Ovary (tissue), 3 donors: ENCODE measurements at regions not wholly inside any gene's neighbourhood (a gene's known extent, or its start where the extent isn't known, plus 50 kb on each side); places are given as distances from the start of the nearest gene placed in this dataset.

Source experiments
- EP300 ChIP-seq: sonication (generic); formaldehyde crosslinking; IDR thresholded peaks from one replicate; pipeline ENCODE4 v1.6.1; 2017; ENCODE audit warnings: antibody characterized with exemption
- POLR2A ChIP-seq: fragments of 450-650 bp; IDR thresholded peaks from one replicate; pipeline ENCODE4 v1.6.1; 2017; ENCODE audit warnings: antibody characterized with exemption, mild to moderate bottlenecking, moderate library complexity
- TF ChIP-seq, protein P1 (sequence below), 3 donors: fragments of 450-650 bp in 2 of 3; fragments of 200-600 bp in 1 of 3; IDR thresholded peaks; one replicate each; pipeline versions ENCODE4 v1.5.1 to v1.8.0; 2016 to 2022; ENCODE audit warnings: antibody characterized with exemption in 3 of 3, mild to moderate bottlenecking in 1 of 3
- donor health status: DM: no; HTN: no; CAD: no.

DNA sequence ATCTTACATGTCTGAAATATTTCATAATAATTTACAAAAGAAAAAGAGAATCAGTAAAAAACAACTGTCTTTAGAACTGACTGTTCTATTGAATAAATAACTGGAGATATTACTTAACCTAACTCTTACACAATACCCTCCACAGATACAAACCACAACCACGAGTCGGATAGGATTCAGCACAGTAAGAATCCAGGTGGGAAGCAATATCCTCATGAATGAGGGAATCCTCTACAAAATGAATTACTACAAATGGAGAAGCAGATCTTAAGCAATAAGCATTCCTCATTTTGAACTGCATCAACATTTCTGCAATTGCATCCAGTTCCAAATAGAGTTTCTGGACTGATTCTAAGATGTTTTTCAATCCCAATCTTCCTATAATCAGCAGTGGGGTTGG is 227.1 kb downstream of the SH2D1A start:
- TF ChIP-seq, protein P1, sequence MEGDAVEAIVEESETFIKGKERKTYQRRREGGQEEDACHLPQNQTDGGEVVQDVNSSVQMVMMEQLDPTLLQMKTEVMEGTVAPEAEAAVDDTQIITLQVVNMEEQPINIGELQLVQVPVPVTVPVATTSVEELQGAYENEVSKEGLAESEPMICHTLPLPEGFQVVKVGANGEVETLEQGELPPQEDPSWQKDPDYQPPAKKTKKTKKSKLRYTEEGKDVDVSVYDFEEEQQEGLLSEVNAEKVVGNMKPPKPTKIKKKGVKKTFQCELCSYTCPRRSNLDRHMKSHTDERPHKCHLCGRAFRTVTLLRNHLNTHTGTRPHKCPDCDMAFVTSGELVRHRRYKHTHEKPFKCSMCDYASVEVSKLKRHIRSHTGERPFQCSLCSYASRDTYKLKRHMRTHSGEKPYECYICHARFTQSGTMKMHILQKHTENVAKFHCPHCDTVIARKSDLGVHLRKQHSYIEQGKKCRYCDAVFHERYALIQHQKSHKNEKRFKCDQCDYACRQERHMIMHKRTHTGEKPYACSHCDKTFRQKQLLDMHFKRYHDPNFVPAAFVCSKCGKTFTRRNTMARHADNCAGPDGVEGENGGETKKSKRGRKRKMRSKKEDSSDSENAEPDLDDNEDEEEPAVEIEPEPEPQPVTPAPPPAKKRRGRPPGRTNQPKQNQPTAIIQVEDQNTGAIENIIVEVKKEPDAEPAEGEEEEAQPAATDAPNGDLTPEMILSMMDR (IDR thresholded peaks at IDR 0.05), result no peak
- TF ChIP-seq POLR2A, result no peak
- no peak for TF ChIP-seq EP300
